K562 (cell line): ENCODE measurements at regions not wholly inside any gene's neighbourhood (a gene's known extent, or its start where the extent isn't known, plus 50 kb on each side); places are given as distances from the start of the nearest gene placed in this dataset.

Source experiments
- ATAC-seq: fragments of 200-7000 bp; cut with Tn5 transposase; 3 replicates; pipeline ENCODE4 v1.9.1; 2020; ENCODE audit warnings: moderate library complexity
- BruUV-seq: library from RNA; stranded (reverse); fragments of 400-500 nt; replicated peaks from 2 replicates; lab custom pipeline; 2021; lab: Mats Ljungman, UMichigan
- CTCF ChIA-PET: fragments of 300-600 bp; formaldehyde crosslinking; extraction: SDS; loops from one replicate; lab custom pipeline; 2021; ENCODE audit warnings: low intra/inter-chr PET ratio; lab: Yijun Ruan, JAX
- POLR2A ChIA-PET: fragments of 300-600, 350-650 bp; sonication (Branson Sonifier 250); formaldehyde crosslinking; extraction: SDS; loops from one replicate; lab custom pipeline; 2021; ENCODE audit warnings: antibody characterized with exemption, inconsistent platforms; lab: Yijun Ruan, JAX
- DNase-seq, 4 experiments: peaks; one replicate each; pipeline versions ENCODE4 v3.0.0 to v3.0.0-alpha.2; 2011 to 2018; ENCODE audit warnings: low spot score in 3 of 4, mixed read lengths in 3 of 4; ENCODE audit errors: extremely low read depth in 1 of 4
- FAIRE-seq: peaks from 2 replicates; lab custom pipeline; 2011; peaks lifted over from hg19 to GRCh38; lab: Jason Lieb, UNC
- H2AFZ ChIP-seq: 2 replicates; pipeline ENCODE4 v1.6.0; 2011; ENCODE audit warnings: low read depth, low read length, control low read depth, inconsistent platforms
- H3K27ac ChIP-seq: fragments of 200-600 bp; 3 replicates; pipeline ENCODE4 v1.8.0; 2011; ENCODE audit warnings: low read depth, mild to moderate bottlenecking, control low read depth, inconsistent platforms, low read length, moderate library complexity, mixed read lengths; ENCODE audit errors: extremely low read depth
- H3K27me3 ChIP-seq, 2 experiments: fragments of 300-600 bp in 1 of 2; 2 replicates in 1 of 2; 3 replicates in 1 of 2; pipeline versions ENCODE4 v1.6.0 to v1.8.0; 2011; ENCODE audit warnings: inconsistent platforms in 2 of 2, low read length in 2 of 2, mild to moderate bottlenecking in 1 of 2, mixed read lengths in 1 of 2, moderate library complexity in 1 of 2; ENCODE audit not compliant: control insufficient read depth in 2 of 2, insufficient read depth in 2 of 2
- H3K36me3 ChIP-seq: fragments of 300-600 bp; 3 replicates; pipeline ENCODE4 v1.8.0; 2011; ENCODE audit warnings: mild to moderate bottlenecking, low read length, inconsistent platforms; ENCODE audit not compliant: control insufficient read depth, insufficient read depth
- H3K4me1 ChIP-seq, 2 experiments: fragments of 200-600 bp in 1 of 2; replicated peaks in 1 of 2; 2 replicates in 1 of 2; 3 replicates in 1 of 2; pipeline versions ENCODE4 v1.5.1 to v1.8.0; 2011; ENCODE audit warnings: inconsistent platforms in 2 of 2, low read length in 2 of 2, mild to moderate bottlenecking in 1 of 2, mixed read lengths in 1 of 2, moderate library complexity in 1 of 2; ENCODE audit not compliant: control insufficient read depth in 2 of 2, insufficient read depth in 2 of 2
- H3K4me2 ChIP-seq: 2 replicates; pipeline ENCODE4 v1.6.1; 2011; ENCODE audit warnings: low read length, control low read depth, inconsistent platforms, mixed read lengths; ENCODE audit not compliant: insufficient read depth
- H3K4me3 ChIP-seq: fragments of 200-600 bp; sonication (generic), shearing (Covaris generic); 2 replicates; pipeline ENCODE4 v1.5.1; 2016; ENCODE audit warnings: control low read depth, inconsistent platforms
- H3K79me2 ChIP-seq: fragments of 200-600 bp; 3 replicates; pipeline ENCODE4 v1.8.0; 2011; ENCODE audit warnings: low read length, inconsistent platforms; ENCODE audit not compliant: control insufficient read depth, insufficient read depth
- H3K9ac ChIP-seq, 2 experiments: 2 replicates each; pipeline versions ENCODE4 v1.6.0 to v1.6.1; 2011; ENCODE audit warnings: low read depth in 2 of 2, low read length in 2 of 2, control low read depth in 1 of 2, inconsistent platforms in 1 of 2, mild to moderate bottlenecking in 1 of 2, mixed read lengths in 1 of 2; ENCODE audit not compliant: insufficient read depth in 1 of 2
- H3K9me1 ChIP-seq: one replicate; pipeline ENCODE4 v1.6.0; 2011; ENCODE audit warnings: inconsistent platforms, mild to moderate bottlenecking, low read length, moderate library complexity; ENCODE audit not compliant: control insufficient read depth, insufficient read depth
- H3K9me3 ChIP-seq: replicated peaks from 2 replicates; pipeline ENCODE4 v1.5.1; 2011; ENCODE audit warnings: low read depth, low read length, inconsistent platforms; ENCODE audit not compliant: control insufficient read depth, insufficient read depth
- H4K20me1 ChIP-seq: replicated peaks from 2 replicates; pipeline ENCODE4 v1.6.1; 2011; ENCODE audit warnings: low read length, inconsistent platforms, mixed read lengths; ENCODE audit not compliant: control insufficient read depth, insufficient read depth
- BACH1 ChIP-seq: fragments of 200-800 bp; sonication (Bioruptor generic); IDR thresholded peaks from 2 replicates; pipeline ENCODE4 v1.6.1; 2016; ENCODE audit warnings: missing genetic modification characterization, missing compliant biosample characterization
- DIDO1 ChIP-seq: fragments of 450-650 bp; IDR thresholded peaks from 2 replicates; pipeline ENCODE4 v1.6.1; 2016; ENCODE audit warnings: low read depth, missing biosample characterization, missing genetic modification characterization
- HSF4 ChIP-seq: fragments of 250-450 bp; sonication (Bioruptor Pico); IDR thresholded peaks from 2 replicates; pipeline ENCODE4 v2.1.2; 2022; ENCODE audit warnings: mild to moderate bottlenecking, moderate library complexity, borderline replicate concordance
- IRF2 ChIP-seq: sonication (generic); formaldehyde crosslinking; IDR thresholded peaks from 2 replicates; pipeline ENCODE4 v1.8.1; 2022; ENCODE audit warnings: mild to moderate bottlenecking, missing genetic modification reagents
- MCM7 ChIP-seq, 2 experiments: fragments of 450-650 bp; IDR thresholded peaks; 2 replicates each; pipeline ENCODE4 v1.6.1; 2016 to 2018
- MIER1 ChIP-seq: fragments of 450-650 bp; IDR thresholded peaks from 2 replicates; pipeline ENCODE4 v1.6.1; 2016; ENCODE audit warnings: antibody characterized with exemption, mild to moderate bottlenecking, low read depth
- NELFE ChIP-seq: IDR thresholded peaks from 2 replicates; pipeline ENCODE4 v1.6.1; 2011; ENCODE audit warnings: mild to moderate bottlenecking; ENCODE audit not compliant: insufficient read depth, insufficient read length
- NFIC ChIP-seq: fragments of 450-650 bp; IDR thresholded peaks from 2 replicates; pipeline ENCODE4 v1.6.1; 2017; ENCODE audit warnings: mild to moderate bottlenecking, inconsistent platforms
- NR1H2 ChIP-seq: sonication (generic); formaldehyde crosslinking; IDR thresholded peaks from 2 replicates; pipeline ENCODE4 v1.4.0; 2020; ENCODE audit warnings: mild to moderate bottlenecking, missing genetic modification reagents
- SPI1 ChIP-seq: IDR thresholded peaks from 2 replicates; pipeline ENCODE4 v1.6.1; 2011; ENCODE audit warnings: low read depth, low read length, control low read depth, borderline replicate concordance
- ZNF121 ChIP-seq: sonication (generic); formaldehyde crosslinking; conservative IDR thresholded peaks from 2 replicates; pipeline ENCODE4 v1.8.0; 2022; ENCODE audit warnings: missing genetic modification reagents
- ZNF449 ChIP-seq: fragments of 250-450 bp; sonication (Bioruptor Pico); IDR thresholded peaks from 2 replicates; pipeline ENCODE4 v1.8.0; 2022; ENCODE audit warnings: moderate library complexity, mild to moderate bottlenecking, inconsistent platforms
- ZNF740 ChIP-seq, 3 experiments: fragments of 200-800 bp in 1 of 3; sonication (Bioruptor generic) in 1 of 3; sonication (generic) in 1 of 3; formaldehyde crosslinking in 1 of 3; IDR thresholded peaks; 2 replicates each; pipeline versions ENCODE4 v1.6.1 to v1.8.0; 2016 to 2022; ENCODE audit warnings: mild to moderate bottlenecking in 2 of 3, missing compliant biosample characterization in 2 of 3, missing genetic modification characterization in 2 of 3, missing genetic modification reagents in 1 of 3
- ZNF766 ChIP-seq: fragments of 200-800 bp; sonication (Bioruptor generic); conservative IDR thresholded peaks from 2 replicates; pipeline ENCODE4 v1.6.1; 2016; ENCODE audit warnings: missing genetic modification characterization, missing compliant biosample characterization
- WGBS: fragments of 100-300 bp; shearing (Covaris generic); methylation state at CpG from one replicate; pipeline ENCODE4 v1.1.6; 2016; ENCODE audit warnings: low coverage, mixed read lengths; ENCODE audit not compliant: insufficient coverage; ENCODE audit errors: missing lambda C conversion rate; 5-methylcytosine and 5-hydroxymethylcytosine counted together
- in situ Hi-C: fragments of 300-500 bp; cut with MboI; formaldehyde crosslinking; loops from 4 replicates; pipeline ENCODE4 v1.15.0; 2018; ENCODE audit warnings: inconsistent platforms, mixed read lengths
- intact Hi-C: fragments of 100-400 bp; cut with micrococcal nuclease; formaldehyde crosslinking; loops from 2 replicates; pipeline ENCODE4 v1.14.2; 2022

DNA sequence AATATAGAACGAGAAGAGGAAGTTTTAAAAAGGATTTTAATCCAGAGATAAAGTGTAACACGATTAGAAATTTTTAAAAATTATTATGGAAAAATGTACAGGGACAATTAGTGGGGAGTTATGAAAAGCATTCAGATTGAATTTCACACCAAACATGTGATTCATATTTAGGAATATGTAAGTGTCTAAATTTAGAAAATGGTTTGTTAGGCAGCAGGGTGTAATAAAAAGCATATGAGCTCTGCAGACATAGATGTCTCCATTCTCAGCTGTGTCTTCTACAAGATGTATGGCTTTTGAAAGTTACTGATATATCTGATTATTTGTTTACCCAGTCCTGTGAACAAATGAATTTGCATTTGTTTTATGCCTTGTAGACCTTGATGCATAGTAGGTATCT is 638.9 kb upstream of the AGA start (continued):
- TF ChIP-seq ZNF740 (CRISPR knock-in tag; IDR thresholded peaks at IDR 0.05) (no peak), ZNF740 (tag; IDR thresholded peaks at IDR 0.05) (no peak), SPI1 (no peak), DIDO1 (tag) (no peak), NELFE (no peak), MIER1 (no peak), NFIC (no peak), ZNF449 (no peak)

GRCh38 chr4:178081896-178082295 is 639.7 kb upstream of the AGA start:
- no peak overlapping the region for H3K4me2 ChIP-seq
- H2AFZ ChIP-seq, result no peak overlapping the region
- ATAC-seq (no peak), DNase-seq (no peak), FAIRE-seq (no peak)
- no peaks in the 10 kb centered on the region for H3K36me3 ChIP-seq
- CTCF ChIA-PET, result no interaction called here
- intact Hi-C loops (no loop called here), in situ Hi-C loops (no loop called here)
- no peaks in the 10 kb centered on the region for H3K27me3 ChIP-seq
- H3K4me3 ChIP-seq, result no peak overlapping the region
- H3K9me1 ChIP-seq, result no peaks in the 10 kb centered on the region
- H3K4me1 ChIP-seq, result no peaks in the 10 kb centered on the region
- WGBS, result 2% methylated on average over 3 of the region's 3 CpGs
- H3K9ac ChIP-seq, result no peak overlapping the region
- H4K20me1 ChIP-seq, result no peaks in the 10 kb centered on the region
- no peaks in the 10 kb centered on the region; the same call in 1 of the 2 replicates for H3K9me3 ChIP-seq
- no peak for TF ChIP-seq ZNF121 (CRISPR knock-in tag)
- no peak for TF ChIP-seq MCM7 (IDR thresholded peaks at IDR 0.05)
- no peak for TF ChIP-seq IRF2 (CRISPR knock-in tag)
- TF ChIP-seq HSF4 (CRISPR knock-in tag), result no peak
- no peak for TF ChIP-seq BACH1 (tag)
- TF ChIP-seq ZNF766 (CRISPR knock-in tag), result no peak
- no peak for TF ChIP-seq NR1H2 (CRISPR knock-in tag)
- no peaks in the 10 kb centered on the region for H3K79me2 ChIP-seq
- no peak overlapping the region for H3K27ac ChIP-seq
- POLR2A ChIA-PET, result no interaction called here
- BruUV-seq, result no TSS peak
